SK-N-SH (cell line): ENCODE measurements at regions not wholly inside any gene's neighbourhood (a gene's known extent, or its start where the extent isn't known, plus 50 kb on each side); places are given as distances from the start of the nearest gene placed in this dataset.

ENCODE experiments used
- CTCF ChIA-PET: fragments of 300-600, 350-600 bp; formaldehyde crosslinking; extraction: SDS; loops from one replicate; lab custom pipeline; 2021; lab: Yijun Ruan, JAX
- POLR2A ChIA-PET: fragments of 350-600 bp; sonication (Branson Sonifier 250); formaldehyde crosslinking; extraction: SDS; loops from one replicate; lab custom pipeline; 2020; ENCODE audit warnings: antibody characterized with exemption, inconsistent platforms; lab: Yijun Ruan, JAX
- DNase-seq: peaks from one replicate; pipeline ENCODE4 v3.0.0; 2012
- H2AFZ ChIP-seq: fragments of 200-600 bp; sonication (generic); 2 replicates; pipeline ENCODE4 v1.8.1; 2016; ENCODE audit warnings: antibody characterized with exemption, mild to moderate bottlenecking, low read depth
- H3F3A ChIP-seq: fragments of 200-600 bp; sonication (generic); replicated peaks from 2 replicates; pipeline ENCODE3; 2016; ENCODE audit warnings: antibody characterized with exemption, mild to moderate bottlenecking; ENCODE audit not compliant: insufficient read depth
- H3K27ac ChIP-seq, 2 experiments: fragments of 200-500 bp in 1 of 2; fragments of 200-600 bp in 1 of 2; sonication (Bioruptor generic) in 1 of 2; sonication (generic), shearing (Covaris generic) in 1 of 2; 2 replicates each; pipeline versions ENCODE4 v1.5.1 to v1.6.1; 2014 to 2016; ENCODE audit warnings: low read depth in 2 of 2, inconsistent platforms in 1 of 2, low read length in 1 of 2, mild to moderate bottlenecking in 1 of 2, mixed read lengths in 1 of 2
- H3K27me3 ChIP-seq: fragments of 200-600 bp; sonication (generic), shearing (Covaris generic); 2 replicates; pipeline ENCODE4 v1.6.1; 2016; ENCODE audit warnings: mixed run types; ENCODE audit not compliant: insufficient read depth
- H3K36me3 ChIP-seq, 2 experiments: fragments of 200-500 bp in 1 of 2; fragments of 200-600 bp in 1 of 2; sonication (Bioruptor generic) in 1 of 2; sonication (generic) in 1 of 2; replicated peaks in 1 of 2; 2 replicates each; pipeline versions ENCODE3 to v1.5.1; 2014 to 2016; ENCODE audit warnings: low read length in 1 of 2, mild to moderate bottlenecking in 1 of 2; ENCODE audit not compliant: insufficient read depth in 2 of 2, control insufficient read depth in 1 of 2
- H3K4me1 ChIP-seq, 2 experiments: fragments of 200-500 bp in 1 of 2; fragments of 200-600 bp in 1 of 2; sonication (Bioruptor generic) in 1 of 2; sonication (generic), shearing (Covaris generic) in 1 of 2; 2 replicates each; pipeline versions ENCODE4 v1.5.1 to v1.6.1; 2014 to 2016; ENCODE audit warnings: low read depth in 1 of 2, low read length in 1 of 2, mixed run types in 1 of 2; ENCODE audit not compliant: insufficient read depth in 2 of 2, control insufficient read depth in 1 of 2
- H3K4me2 ChIP-seq: fragments of 200-600 bp; sonication (generic), shearing (Covaris generic); 2 replicates; pipeline ENCODE4 v1.6.1; 2017; ENCODE audit warnings: mixed run types
- H3K4me3 ChIP-seq, 2 experiments: fragments of 200-500 bp in 1 of 2; fragments of 200-600 bp in 1 of 2; sonication (Bioruptor generic) in 1 of 2; sonication (generic), shearing (Covaris generic) in 1 of 2; 2 replicates each; pipeline versions ENCODE4 v1.5.1 to v1.8.1; 2014 to 2016; ENCODE audit warnings: low read depth in 2 of 2, inconsistent platforms in 1 of 2, low read length in 1 of 2, mild to moderate bottlenecking in 1 of 2, mixed read lengths in 1 of 2, moderate library complexity in 1 of 2
- H3K79me2 ChIP-seq: fragments of 200-600 bp; sonication (generic); 2 replicates; pipeline ENCODE4 v1.8.1; 2017; ENCODE audit warnings: mild to moderate bottlenecking; ENCODE audit not compliant: insufficient read depth
- H3K9ac ChIP-seq: fragments of 200-600 bp; sonication (generic); 2 replicates; pipeline ENCODE4 v1.6.1; 2017; ENCODE audit warnings: mixed run types
- H3K9me2 ChIP-seq: fragments of 200-600 bp; sonication (generic); 2 replicates; pipeline ENCODE4 v1.6.1; 2017; ENCODE audit warnings: mixed run types
- H3K9me3 ChIP-seq: fragments of 200-600 bp; sonication (generic); 2 replicates; pipeline ENCODE4 v1.6.1; 2017; ENCODE audit warnings: mixed run types, mild to moderate bottlenecking, moderate library complexity
- H4K20me1 ChIP-seq: fragments of 200-600 bp; sonication (generic); 2 replicates; pipeline ENCODE4 v1.6.1; 2017; ENCODE audit warnings: mild to moderate bottlenecking, mixed run types; ENCODE audit not compliant: insufficient read depth
- CHD2 ChIP-seq: fragments of 150-350 bp; IDR thresholded peaks from 2 replicates; pipeline ENCODE4 v1.6.1; 2018; ENCODE audit warnings: low read length; ENCODE audit not compliant: partially characterized antibody
- EZH2phosphoT487 ChIP-seq: fragments of 200-600 bp; sonication (generic); IDR thresholded peaks from 2 replicates; pipeline ENCODE4 v1.6.1; 2017; ENCODE audit warnings: low read depth, mixed run types, mild to moderate bottlenecking, antibody characterized with exemption, moderate library complexity, borderline replicate concordance
- FOSL2 ChIP-seq: IDR thresholded peaks from 2 replicates; pipeline ENCODE4 v1.4.0; 2012; ENCODE audit warnings: low read depth, mild to moderate bottlenecking, moderate library complexity, borderline replicate concordance
- FOXM1 ChIP-seq: IDR thresholded peaks from 2 replicates; pipeline ENCODE4 v1.4.0; 2012; ENCODE audit warnings: low read depth, mild to moderate bottlenecking
- GATA2 ChIP-seq: sonication (generic); formaldehyde crosslinking; IDR thresholded peaks from 2 replicates; pipeline ENCODE4 v1.5.0; 2020; ENCODE audit warnings: mild to moderate bottlenecking, missing genetic modification reagents
- MEF2A ChIP-seq: IDR thresholded peaks from 2 replicates; pipeline ENCODE4 v1.4.0; 2012; ENCODE audit warnings: low read depth, borderline replicate concordance
- NFIC ChIP-seq: IDR thresholded peaks from 2 replicates; pipeline ENCODE4 v1.4.0; 2012; ENCODE audit warnings: borderline replicate concordance
- RAD21 ChIP-seq: IDR thresholded peaks from 2 replicates; pipeline ENCODE4 v1.6.1; 2012; ENCODE audit warnings: mild to moderate bottlenecking, low read length
- RFX5 ChIP-seq: IDR thresholded peaks from 2 replicates; pipeline ENCODE4 v1.6.1; 2012; ENCODE audit warnings: mild to moderate bottlenecking, improper control_type of control experiment, low read length
- SMC3 ChIP-seq: IDR thresholded peaks from 2 replicates; pipeline ENCODE4 v1.6.1; 2012; ENCODE audit warnings: low read depth, low read length, improper control_type of control experiment
- TCF12 ChIP-seq: IDR thresholded peaks from 2 replicates; pipeline ENCODE4 v1.4.0; 2012
- WGBS: methylation state at CpG from one replicate; pipeline ENCODE4 v1.1.6; 2017; ENCODE audit warnings: low lambda C conversion rate; 5-methylcytosine and 5-hydroxymethylcytosine counted together
- TF ChIP-seq, protein P1 (sequence below): fragments of 150-350 bp; IDR thresholded peaks from 2 replicates; pipeline ENCODE4 v1.6.1; 2017; ENCODE audit warnings: antibody characterized with exemption, low read length, low read depth, borderline replicate concordance
- TF ChIP-seq, protein P2 (sequence below): IDR thresholded peaks from 2 replicates; pipeline ENCODE4 v1.6.1; 2012; ENCODE audit warnings: mild to moderate bottlenecking, low read depth, low read length, moderate library complexity

GRCh38 chr16:62294213-62294972 lies 258.2 kb upstream of the CDH8 start:
- Histone ChIP-seq H2AFZ (no peak overlapping the region), H3K9ac (no peak overlapping the region), H3K36me3 (no peaks in the 10 kb centered on the region), H3K4me3 (no peak overlapping the region), H3K9me2 (no peaks in the 10 kb centered on the region), H3K27ac (no peak overlapping the region), H3K4me1 (peaks cover 0 to 4% of the 10 kb centered on the region in 2 experiments; a peak in 1 of 4 replicates), H3F3A (no peaks in the 10 kb centered on the region), H3K27me3 (no peaks in the 10 kb centered on the region), H3K4me2 (no peak overlapping the region), H4K20me1 (no peaks in the 10 kb centered on the region), H3K9me3 (no peaks in the 10 kb centered on the region), H3K79me2 (no peaks in the 10 kb centered on the region)
- 44% methylated on average over 6 of the region's 6 CpGs for WGBS
- POLR2A ChIA-PET, result no interaction called here
- no peak for DNase-seq
- CTCF ChIA-PET, result no interaction called here
- no peak for TF ChIP-seq SMC3
- TF ChIP-seq FOXM1, result no peak
- TF ChIP-seq, protein P1, sequence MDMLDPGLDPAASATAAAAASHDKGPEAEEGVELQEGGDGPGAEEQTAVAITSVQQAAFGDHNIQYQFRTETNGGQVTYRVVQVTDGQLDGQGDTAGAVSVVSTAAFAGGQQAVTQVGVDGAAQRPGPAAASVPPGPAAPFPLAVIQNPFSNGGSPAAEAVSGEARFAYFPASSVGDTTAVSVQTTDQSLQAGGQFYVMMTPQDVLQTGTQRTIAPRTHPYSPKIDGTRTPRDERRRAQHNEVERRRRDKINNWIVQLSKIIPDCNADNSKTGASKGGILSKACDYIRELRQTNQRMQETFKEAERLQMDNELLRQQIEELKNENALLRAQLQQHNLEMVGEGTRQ, result no peak
- no peak for TF ChIP-seq NFIC
- no peak for TF ChIP-seq RAD21
- no peak for TF ChIP-seq EZH2phosphoT487
- TF ChIP-seq, protein P2, sequence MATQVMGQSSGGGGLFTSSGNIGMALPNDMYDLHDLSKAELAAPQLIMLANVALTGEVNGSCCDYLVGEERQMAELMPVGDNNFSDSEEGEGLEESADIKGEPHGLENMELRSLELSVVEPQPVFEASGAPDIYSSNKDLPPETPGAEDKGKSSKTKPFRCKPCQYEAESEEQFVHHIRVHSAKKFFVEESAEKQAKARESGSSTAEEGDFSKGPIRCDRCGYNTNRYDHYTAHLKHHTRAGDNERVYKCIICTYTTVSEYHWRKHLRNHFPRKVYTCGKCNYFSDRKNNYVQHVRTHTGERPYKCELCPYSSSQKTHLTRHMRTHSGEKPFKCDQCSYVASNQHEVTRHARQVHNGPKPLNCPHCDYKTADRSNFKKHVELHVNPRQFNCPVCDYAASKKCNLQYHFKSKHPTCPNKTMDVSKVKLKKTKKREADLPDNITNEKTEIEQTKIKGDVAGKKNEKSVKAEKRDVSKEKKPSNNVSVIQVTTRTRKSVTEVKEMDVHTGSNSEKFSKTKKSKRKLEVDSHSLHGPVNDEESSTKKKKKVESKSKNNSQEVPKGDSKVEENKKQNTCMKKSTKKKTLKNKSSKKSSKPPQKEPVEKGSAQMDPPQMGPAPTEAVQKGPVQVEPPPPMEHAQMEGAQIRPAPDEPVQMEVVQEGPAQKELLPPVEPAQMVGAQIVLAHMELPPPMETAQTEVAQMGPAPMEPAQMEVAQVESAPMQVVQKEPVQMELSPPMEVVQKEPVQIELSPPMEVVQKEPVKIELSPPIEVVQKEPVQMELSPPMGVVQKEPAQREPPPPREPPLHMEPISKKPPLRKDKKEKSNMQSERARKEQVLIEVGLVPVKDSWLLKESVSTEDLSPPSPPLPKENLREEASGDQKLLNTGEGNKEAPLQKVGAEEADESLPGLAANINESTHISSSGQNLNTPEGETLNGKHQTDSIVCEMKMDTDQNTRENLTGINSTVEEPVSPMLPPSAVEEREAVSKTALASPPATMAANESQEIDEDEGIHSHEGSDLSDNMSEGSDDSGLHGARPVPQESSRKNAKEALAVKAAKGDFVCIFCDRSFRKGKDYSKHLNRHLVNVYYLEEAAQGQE, result no peak
- no peak for TF ChIP-seq CHD2
- TF ChIP-seq RFX5, result no peak
- TF ChIP-seq TCF12, result no peak
- no peak for TF ChIP-seq MEF2A
- TF ChIP-seq GATA2 (CRISPR knock-in tag), result no peak
- TF ChIP-seq FOSL2, result no peak
